ENCODE measurements at regions not wholly inside any gene's neighbourhood (a gene's known extent, or its start where the extent isn't known, plus 50 kb on each side); places are given as distances from the start of the nearest gene placed in this dataset.

GRCh38 chr4:179666226-179666625, 2224.0 kb upstream of the AGA start:
- TF ChIP-seq CTCF (IDR thresholded peaks at IDR 0.05) (no peak), POLR2A (IDR thresholded peaks at IDR 0.05) (no peak)
